GM04503 (cell line): ENCODE measurements at regions not wholly inside any gene's neighbourhood (a gene's known extent, or its start where the extent isn't known, plus 50 kb on each side); places are given as distances from the start of the nearest gene placed in this dataset.

Source experiments
- DNase-seq: peaks from one replicate; pipeline ENCODE4 v3.0.0-alpha.2; 2012; ENCODE audit warnings: low read depth

- no peak for DNase-seq
Measured at GRCh38 chr6:103047567-103047966, 1654.1 kb downstream of the GRIK2 start.

GRCh38 chr6:103042336-103042735 lies 1648.8 kb downstream of the GRIK2 start:
- DNase-seq, result no peak

- no peak for DNase-seq
Measured at GRCh38 chr6:103036846-103037245, 1643.3 kb downstream of the GRIK2 start.

GRCh38 chr6:103027271-103027931 lies 1633.9 kb downstream of the GRIK2 start:
- DNase-seq, result no peak

GRCh38 chr6:103018426-103018825 lies 1624.9 kb downstream of the GRIK2 start:
- DNase-seq, result no peak

- no peak for DNase-seq
Measured at GRCh38 chr6:103017878-103018277, 1624.4 kb downstream of the GRIK2 start.

- no peak for DNase-seq
Measured at GRCh38 chr6:103011605-103012004, 1618.1 kb downstream of the GRIK2 start.

GRCh38 chr6:103002282-103002681 lies 1608.8 kb downstream of the GRIK2 start:
- DNase-seq, result no peak

GRCh38 chr6:103001724-103002123 lies 1608.2 kb downstream of the GRIK2 start:
- no peak for DNase-seq

GRCh38 chr6:103000688-103001087 lies 1607.2 kb downstream of the GRIK2 start:
- no peak for DNase-seq

GRCh38 chr6:102995491-102995890 lies 1602.0 kb downstream of the GRIK2 start:
- DNase-seq, result no peak

GRCh38 chr6:102994866-102995265 lies 1601.4 kb downstream of the GRIK2 start:
- DNase-seq, result no peak

GRCh38 chr6:102986086-102986485 lies 1592.6 kb downstream of the GRIK2 start:
- DNase-seq, result no peak

GRCh38 chr6:102984357-102984756 lies 1590.8 kb downstream of the GRIK2 start:
- no peak for DNase-seq

GRCh38 chr6:102981490-102982015 lies 1588.0 kb downstream of the GRIK2 start:
- no peak for DNase-seq

GRCh38 chr6:102980951-102981350 lies 1587.4 kb downstream of the GRIK2 start:
- no peak for DNase-seq

GRCh38 chr6:102961902-102962301 lies 1568.4 kb downstream of the GRIK2 start:
- DNase-seq, result no peak

GRCh38 chr6:102950967-102951366 lies 1557.5 kb downstream of the GRIK2 start:
- DNase-seq, result no peak

GRCh38 chr6:102944475-102944874 lies 1551.0 kb downstream of the GRIK2 start:
- DNase-seq, result no peak

- no peak for DNase-seq
Measured at GRCh38 chr6:102942206-102942605, 1548.7 kb downstream of the GRIK2 start.

- no peak for DNase-seq
Measured at GRCh38 chr6:102936959-102937358, 1543.5 kb downstream of the GRIK2 start.

- DNase-seq, result no peak
Measured at GRCh38 chr6:102928109-102928508, 1534.6 kb downstream of the GRIK2 start.

GRCh38 chr6:102918161-102918560 lies 1524.7 kb downstream of the GRIK2 start:
- DNase-seq, result no peak

GRCh38 chr6:102911571-102911970 lies 1518.1 kb downstream of the GRIK2 start:
- DNase-seq, result no peak
